Osteocyte (in vitro differentiated cells): ENCODE measurements at regions not wholly inside any gene's neighbourhood (a gene's known extent, or its start where the extent isn't known, plus 50 kb on each side); places are given as distances from the start of the nearest gene placed in this dataset.

Source experiments
- DNase-seq: peaks from one replicate; pipeline ENCODE4 v3.0.0; 2021; ENCODE audit warnings: mixed read lengths; ENCODE audit not compliant: unreplicated experiment; ENCODE audit errors: extremely low spot score
- H3K27ac Mint-ChIP-seq: one replicate; pipeline ENCODE4 v1.8.0; 2021; ENCODE audit warnings: mild to moderate bottlenecking, mixed read lengths; ENCODE audit not compliant: unreplicated experiment
- H3K27me3 Mint-ChIP-seq: one replicate; pipeline ENCODE4 v1.8.0; 2021; ENCODE audit warnings: mixed read lengths; ENCODE audit not compliant: unreplicated experiment
- H3K36me3 Mint-ChIP-seq: one replicate; pipeline ENCODE4 v1.8.0; 2021; ENCODE audit warnings: mixed read lengths; ENCODE audit not compliant: unreplicated experiment
- H3K4me1 Mint-ChIP-seq: one replicate; pipeline ENCODE4 v1.8.0; 2021; ENCODE audit warnings: mixed read lengths; ENCODE audit not compliant: unreplicated experiment
- H3K4me3 Mint-ChIP-seq: one replicate; pipeline ENCODE4 v1.8.0; 2021; ENCODE audit warnings: mild to moderate bottlenecking, moderate library complexity, mixed read lengths; ENCODE audit not compliant: unreplicated experiment
- H3K9me3 Mint-ChIP-seq: one replicate; pipeline ENCODE4 v1.8.0; 2021; ENCODE audit warnings: mixed read lengths; ENCODE audit not compliant: unreplicated experiment
- TF ChIP-seq, protein P1 (sequence below): fragments of 200-600 bp; sonication (generic); IDR thresholded peaks from 2 replicates; pipeline ENCODE4 v1.5.0; 2021; ENCODE audit warnings: antibody characterized with exemption, mild to moderate bottlenecking, moderate library complexity

DNA sequence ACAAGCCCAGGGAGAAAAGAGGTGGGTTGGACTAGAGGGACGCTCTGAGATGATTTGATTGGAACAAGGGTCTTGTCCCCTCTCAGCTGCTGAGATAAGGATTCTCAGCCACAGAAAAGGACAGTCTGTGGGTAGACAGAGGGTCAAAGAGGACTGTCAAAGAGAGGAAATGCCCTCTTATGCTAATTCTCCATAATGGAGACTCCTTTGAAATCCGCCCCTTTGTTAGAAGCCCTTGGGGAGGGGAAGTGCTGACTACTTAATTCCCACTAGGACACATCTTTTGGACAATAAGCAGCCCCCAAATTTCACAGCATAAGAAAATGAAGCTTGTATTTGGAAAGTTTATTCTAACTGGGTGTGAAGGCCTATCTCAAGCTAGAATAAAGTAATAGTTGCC is 176.6 kb downstream of the KTN1 start:
- Mint-ChIP-seq H3K4me1 (peaks cover 20% of the 10 kb centered on the region), H3K27me3 (peaks cover 9% of the 10 kb centered on the region), H3K4me3 (no peak overlapping the region), H3K36me3 (no peaks in the 10 kb centered on the region), H3K9me3 (no peaks in the 10 kb centered on the region), H3K27ac (no peak overlapping the region)
- DNase-seq = no peak
- TF ChIP-seq, protein P1, sequence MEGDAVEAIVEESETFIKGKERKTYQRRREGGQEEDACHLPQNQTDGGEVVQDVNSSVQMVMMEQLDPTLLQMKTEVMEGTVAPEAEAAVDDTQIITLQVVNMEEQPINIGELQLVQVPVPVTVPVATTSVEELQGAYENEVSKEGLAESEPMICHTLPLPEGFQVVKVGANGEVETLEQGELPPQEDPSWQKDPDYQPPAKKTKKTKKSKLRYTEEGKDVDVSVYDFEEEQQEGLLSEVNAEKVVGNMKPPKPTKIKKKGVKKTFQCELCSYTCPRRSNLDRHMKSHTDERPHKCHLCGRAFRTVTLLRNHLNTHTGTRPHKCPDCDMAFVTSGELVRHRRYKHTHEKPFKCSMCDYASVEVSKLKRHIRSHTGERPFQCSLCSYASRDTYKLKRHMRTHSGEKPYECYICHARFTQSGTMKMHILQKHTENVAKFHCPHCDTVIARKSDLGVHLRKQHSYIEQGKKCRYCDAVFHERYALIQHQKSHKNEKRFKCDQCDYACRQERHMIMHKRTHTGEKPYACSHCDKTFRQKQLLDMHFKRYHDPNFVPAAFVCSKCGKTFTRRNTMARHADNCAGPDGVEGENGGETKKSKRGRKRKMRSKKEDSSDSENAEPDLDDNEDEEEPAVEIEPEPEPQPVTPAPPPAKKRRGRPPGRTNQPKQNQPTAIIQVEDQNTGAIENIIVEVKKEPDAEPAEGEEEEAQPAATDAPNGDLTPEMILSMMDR = no peak

DNA sequence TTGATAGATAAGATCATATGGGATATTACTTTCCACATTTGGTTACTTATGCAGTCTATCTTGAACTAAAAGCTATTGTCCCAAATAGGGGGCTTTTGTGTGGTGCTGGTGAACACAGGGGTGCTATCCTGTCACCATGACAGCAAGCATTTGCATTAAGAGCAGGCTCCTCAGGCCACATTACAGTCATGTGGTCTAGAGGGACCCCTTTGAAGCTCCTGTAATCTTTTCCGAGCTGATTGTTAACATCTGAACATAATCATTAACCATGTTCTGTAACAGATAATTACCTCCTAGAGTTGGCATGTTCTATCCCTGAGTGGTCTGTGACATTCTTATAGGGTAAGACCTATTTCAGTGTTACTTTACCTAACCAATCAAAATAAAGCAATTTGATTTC is 178.8 kb downstream of the KTN1 start:
- H3K4me3 Mint-ChIP-seq = no peak overlapping the region
- H3K9me3 Mint-ChIP-seq = no peaks in the 10 kb centered on the region
- peaks cover 9% of the 10 kb centered on the region for H3K4me1 Mint-ChIP-seq
- peaks cover 9% of the 10 kb centered on the region for H3K27me3 Mint-ChIP-seq
- H3K27ac Mint-ChIP-seq = no peak overlapping the region
- H3K36me3 Mint-ChIP-seq = no peaks in the 10 kb centered on the region
- TF ChIP-seq, protein P1 = no peak
- DNase-seq = no peak

DNA sequence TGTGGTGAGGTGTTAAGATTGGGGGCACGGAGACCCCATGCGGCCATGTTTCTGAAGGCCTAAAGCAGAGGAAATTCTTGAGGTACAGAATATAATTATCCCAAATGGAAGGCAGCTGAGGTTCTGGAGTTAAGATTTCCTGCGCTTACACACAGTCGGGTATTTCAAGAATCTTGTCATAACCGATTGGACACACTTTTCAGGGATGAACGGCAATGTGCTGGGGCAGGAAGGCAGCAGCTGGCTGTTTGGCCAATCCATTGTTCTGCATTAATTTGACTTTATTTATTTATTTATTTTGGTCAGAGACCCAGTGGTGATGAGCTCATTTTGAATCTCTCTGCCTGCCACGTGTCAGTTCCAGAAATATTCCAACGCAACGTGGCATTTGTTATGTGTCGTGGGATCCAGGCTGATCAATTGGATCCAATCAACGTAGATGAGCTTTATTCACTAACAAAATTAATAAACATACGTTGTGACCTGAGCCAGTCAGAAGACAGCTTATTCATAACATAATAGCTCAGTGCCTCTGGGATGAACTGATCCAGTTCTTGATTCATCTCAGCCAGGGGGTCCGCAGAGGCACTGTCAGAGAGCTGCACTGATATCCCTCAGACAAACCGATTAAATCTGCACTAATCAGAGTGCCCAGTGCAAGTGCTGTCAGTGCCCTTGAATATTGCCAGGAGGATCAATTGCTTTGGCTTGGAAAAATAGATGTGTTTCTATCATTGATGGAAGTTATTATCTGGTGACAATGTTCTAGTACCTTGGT is 181.0 kb downstream of the KTN1 start:
- no peak overlapping the region for H3K27ac Mint-ChIP-seq
- no peaks in the 10 kb centered on the region for H3K36me3 Mint-ChIP-seq
- H3K4me1 Mint-ChIP-seq = peaks cover 6% of the 10 kb centered on the region
- H3K27me3 Mint-ChIP-seq = peaks cover 14% of the 10 kb centered on the region
- no peak for DNase-seq
- TF ChIP-seq, protein P1 = no peak
- peaks cover 4% of the 10 kb centered on the region for H3K9me3 Mint-ChIP-seq
- H3K4me3 Mint-ChIP-seq = no peak overlapping the region

DNA sequence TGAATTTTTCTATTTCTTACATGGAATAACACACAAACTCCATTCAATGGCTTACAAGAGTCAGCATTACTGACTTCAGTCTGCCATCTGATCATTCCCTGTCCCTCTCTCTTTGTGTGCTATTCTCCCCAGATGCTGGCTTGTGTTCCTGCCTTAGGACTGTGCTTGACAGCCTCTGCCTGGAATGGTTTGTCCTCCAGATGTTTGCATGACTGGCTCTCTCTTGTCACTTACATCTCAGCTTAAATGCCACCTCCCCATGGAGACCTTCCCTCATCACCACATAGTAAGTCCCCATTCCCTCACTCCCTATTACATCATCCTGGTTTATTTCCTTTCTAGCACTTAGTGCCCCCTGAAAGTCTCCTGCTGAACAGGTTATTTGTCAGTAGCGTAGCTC is 181.6 kb downstream of the KTN1 start:
- Mint-ChIP-seq H3K4me3 (no peak overlapping the region), H3K27me3 (peaks cover 14% of the 10 kb centered on the region), H3K27ac (no peak overlapping the region), H3K9me3 (peaks cover 4% of the 10 kb centered on the region), H3K4me1 (peaks cover 6% of the 10 kb centered on the region), H3K36me3 (no peaks in the 10 kb centered on the region)
- no peak for DNase-seq
- TF ChIP-seq, protein P1 = no peak

DNA sequence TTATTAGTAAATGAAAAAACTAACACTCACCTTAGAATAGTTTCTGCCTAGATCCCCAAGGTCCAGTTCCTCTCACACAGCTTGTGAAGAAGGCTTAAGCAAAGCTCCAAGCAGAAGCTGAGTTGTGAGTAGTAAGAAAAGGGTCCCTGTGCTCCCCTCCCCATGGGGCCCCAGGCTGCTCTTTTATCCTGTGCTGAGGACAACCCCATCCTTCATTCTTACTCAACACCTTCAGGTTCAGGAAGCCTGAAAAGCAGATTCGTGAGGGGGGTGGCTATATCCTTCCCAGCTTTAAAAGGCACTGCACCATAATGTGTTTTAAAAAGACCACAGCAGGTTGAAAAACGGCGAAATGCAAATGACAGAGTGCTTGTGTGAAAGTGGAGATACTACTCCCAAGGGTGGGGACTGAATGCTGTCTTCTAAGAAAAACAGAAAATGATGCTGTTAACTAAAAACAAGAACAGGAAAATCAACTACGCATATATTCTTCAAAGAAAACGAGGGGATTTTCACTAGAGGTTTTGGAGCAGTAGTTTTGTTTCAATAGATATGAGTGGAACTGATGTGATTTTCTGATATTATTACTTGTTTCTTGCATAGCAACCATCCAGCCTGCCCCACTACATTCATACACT is 182.7 kb downstream of the KTN1 start:
- no peak overlapping the region for H3K4me3 Mint-ChIP-seq
- peaks cover 6% of the 10 kb centered on the region for H3K4me1 Mint-ChIP-seq
- H3K36me3 Mint-ChIP-seq = no peaks in the 10 kb centered on the region
- TF ChIP-seq, protein P1 = no peak
- H3K27ac Mint-ChIP-seq = no peak overlapping the region
- peaks cover 12% of the 10 kb centered on the region for H3K27me3 Mint-ChIP-seq
- no peak for DNase-seq
- H3K9me3 Mint-ChIP-seq = peaks cover 4% of the 10 kb centered on the region
